CD8-positive, alpha-beta memory T cell (primary cell): ENCODE measurements at regions not wholly inside any gene's neighbourhood (a gene's known extent, or its start where the extent isn't known, plus 50 kb on each side); places are given as distances from the start of the nearest gene placed in this dataset.
"Not testable (repeated sequence)": the region's sequence is repeated elsewhere in the genome, so short reads cannot be mapped to it uniquely, and the experiment has no call there.

Experiments used
- CTCF ChIA-PET: fragments of 350-600 bp; sonication (Branson Sonifier 250); formaldehyde crosslinking; loops from one replicate; lab custom pipeline; 2021; ENCODE audit warnings: antibody characterized with exemption; lab: Charles Lee
- POLR2A ChIA-PET: fragments of 350-600 bp; sonication (Branson Sonifier 250); formaldehyde crosslinking; loops from one replicate; lab custom pipeline; 2021; ENCODE audit warnings: antibody characterized with exemption; lab: Charles Lee
- DNase-seq, 5 donors: peaks; one replicate each; pipeline versions ENCODE4 v3.0.0 to v3.0.0-alpha.2; 2020 to 2022; ENCODE audit warnings: mixed read lengths in 1 of 5
- H3K27ac ChIP-seq: one replicate; pipeline ENCODE4 v1.7.0; 2013; ENCODE audit warnings: low read depth, mild to moderate bottlenecking, low read length, moderate library complexity
- H3K27me3 ChIP-seq: 2 replicates; pipeline ENCODE4 v1.7.0; 2013; ENCODE audit warnings: low read length, mild to moderate bottlenecking; ENCODE audit not compliant: insufficient read depth, poor library complexity, severe bottlenecking
- H3K36me3 ChIP-seq: 2 replicates; pipeline ENCODE4 v1.7.0; 2013; ENCODE audit warnings: mild to moderate bottlenecking, low read length, moderate library complexity; ENCODE audit not compliant: insufficient read depth
- H3K4me1 ChIP-seq: 2 replicates; pipeline ENCODE4 v1.7.0; 2013; ENCODE audit warnings: mild to moderate bottlenecking, low read length, moderate library complexity; ENCODE audit not compliant: insufficient read depth
- H3K4me3 ChIP-seq: 2 replicates; pipeline ENCODE4 v1.7.0; 2013; ENCODE audit warnings: mild to moderate bottlenecking, low read length
- H3K9me3 ChIP-seq: 2 replicates; pipeline ENCODE4 v1.7.0; 2013; ENCODE audit warnings: mild to moderate bottlenecking, low read length
- H3K27ac Mint-ChIP-seq, 8 donors: one replicate each; pipeline ENCODE4 v1.8.0; 2020 to 2021; ENCODE audit warnings: mixed read lengths in 8 of 8, mild to moderate bottlenecking in 6 of 8, inconsistent platforms in 3 of 8, moderate library complexity in 3 of 8
- H3K27me3 Mint-ChIP-seq, 2 donors: one replicate each; pipeline ENCODE4 v1.8.0; 2020 to 2021; ENCODE audit warnings: mixed read lengths in 2 of 2, mild to moderate bottlenecking in 1 of 2, moderate library complexity in 1 of 2
- H3K36me3 Mint-ChIP-seq, 3 donors: one replicate each; pipeline ENCODE4 v1.8.0; 2020 to 2021; ENCODE audit warnings: mixed read lengths in 3 of 3, inconsistent platforms in 1 of 3, mild to moderate bottlenecking in 1 of 3
- H3K4me1 Mint-ChIP-seq, 3 donors: one replicate each; pipeline ENCODE4 v1.8.0; 2020 to 2021; ENCODE audit warnings: mixed read lengths in 3 of 3, inconsistent platforms in 1 of 3, mild to moderate bottlenecking in 1 of 3
- H3K4me3 Mint-ChIP-seq, 7 donors: one replicate each; pipeline ENCODE4 v1.8.0; 2020 to 2021; ENCODE audit warnings: mixed read lengths in 7 of 7, mild to moderate bottlenecking in 6 of 7, moderate library complexity in 4 of 7, inconsistent platforms in 2 of 7
- H3K9me3 Mint-ChIP-seq, 5 donors: one replicate each; pipeline ENCODE4 v1.8.0; 2020 to 2022; ENCODE audit warnings: mixed read lengths in 5 of 5, mild to moderate bottlenecking in 3 of 5, moderate library complexity in 2 of 5, inconsistent platforms in 1 of 5

DNA sequence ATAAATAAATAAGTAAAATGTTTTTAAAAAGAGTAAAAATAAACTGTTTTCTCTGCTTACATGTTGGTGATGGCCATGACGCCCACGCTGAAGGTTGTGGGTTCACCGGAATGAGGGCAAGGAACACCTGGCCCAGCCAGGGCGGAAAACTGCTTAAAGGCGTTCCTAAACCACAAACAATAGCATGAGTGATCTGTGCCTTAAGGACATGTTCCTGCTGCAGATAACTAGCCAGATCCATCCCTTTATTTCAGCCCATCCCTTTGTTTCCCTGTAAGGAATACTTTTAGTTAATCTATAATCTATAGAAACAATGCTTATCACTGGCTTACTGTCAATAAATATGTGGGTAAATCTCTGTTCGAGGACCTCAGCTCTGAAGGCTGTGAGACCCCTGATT lies 63.3 kb upstream of the CEP78 start:
- peak overlapping the region in 1 of 8 donors; percentile 9 for H3K27ac Mint-ChIP-seq
- DNase-seq, H3K27me3 ChIP-seq, H3K4me1 ChIP-seq, H3K9me3 ChIP-seq, H3K27me3 Mint-ChIP-seq, H3K4me1 Mint-ChIP-seq, CTCF ChIA-PET, H3K4me3 Mint-ChIP-seq, POLR2A ChIA-PET, H3K27ac ChIP-seq, H3K36me3 ChIP-seq, H3K4me3 ChIP-seq: not testable (repeated sequence)
- H3K36me3 Mint-ChIP-seq: peaks cover 0 to 18% (median 0%) of the 10 kb centered on the region in 3 donors
- peaks cover 0 to 13% (median 2%) of the 10 kb centered on the region in 5 donors for H3K9me3 Mint-ChIP-seq

DNA sequence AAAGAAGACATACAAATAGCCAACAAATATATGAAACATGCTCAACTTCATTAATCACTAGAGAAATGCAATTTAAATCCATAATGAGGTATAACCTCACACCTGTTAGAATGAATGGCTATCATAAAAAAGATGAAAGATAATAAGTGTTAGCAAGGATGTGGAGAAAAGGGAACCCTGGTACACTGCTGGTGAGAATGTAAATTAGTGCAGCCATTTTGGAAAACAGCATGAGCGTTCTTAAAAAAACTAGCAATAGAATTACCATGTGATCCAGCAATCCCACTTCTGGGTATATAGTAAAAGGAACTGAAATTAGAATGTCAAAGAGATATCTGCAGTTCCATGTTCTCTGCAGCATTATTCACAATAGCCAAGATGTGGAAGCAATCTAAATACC lies 64.2 kb upstream of the CEP78 start:
- DNase-seq: no peak
- Histone ChIP-seq H3K9me3 (no peaks in the 10 kb centered on the region), H3K4me3 (no peak overlapping the region), H3K4me1 (no peaks in the 10 kb centered on the region), H3K36me3 (no peaks in the 10 kb centered on the region), H3K27ac (no peak overlapping the region), H3K27me3 (no peaks in the 10 kb centered on the region)
- Mint-ChIP-seq H3K27me3 (no peaks in the 10 kb centered on the region), H3K36me3 (peaks cover 0 to 18% (median 0%) of the 10 kb centered on the region in 3 donors), H3K9me3 (peaks cover 0 to 13% (median 2%) of the 10 kb centered on the region in 5 donors), H3K27ac (no peak overlapping the region), H3K4me1 (no peaks in the 10 kb centered on the region), H3K4me3 (no peak overlapping the region)
- ChIA-PET CTCF (no interaction called here), POLR2A (no interaction called here)

GRCh38 chr9:78169125-78169524 lies 66.8 kb upstream of the CEP78 start:
- Mint-ChIP-seq H3K27ac (no peak overlapping the region), H3K9me3 (peaks cover 3 to 15% (median 5%) of the 10 kb centered on the region in 5 donors), H3K36me3 (peaks cover 0 to 26% (median 2%) of the 10 kb centered on the region in 3 donors), H3K27me3 (no peaks in the 10 kb centered on the region), H3K4me3 (no peak overlapping the region), H3K4me1 (no peaks in the 10 kb centered on the region)
- Histone ChIP-seq H3K4me1 (no peaks in the 10 kb centered on the region), H3K27me3 (no peaks in the 10 kb centered on the region), H3K36me3 (no peaks in the 10 kb centered on the region), H3K9me3 (no peaks in the 10 kb centered on the region), H3K27ac (no peak overlapping the region), H3K4me3 (no peak overlapping the region)
- no peak for DNase-seq
- CTCF ChIA-PET: no interaction called here
- POLR2A ChIA-PET: no interaction called here

DNA sequence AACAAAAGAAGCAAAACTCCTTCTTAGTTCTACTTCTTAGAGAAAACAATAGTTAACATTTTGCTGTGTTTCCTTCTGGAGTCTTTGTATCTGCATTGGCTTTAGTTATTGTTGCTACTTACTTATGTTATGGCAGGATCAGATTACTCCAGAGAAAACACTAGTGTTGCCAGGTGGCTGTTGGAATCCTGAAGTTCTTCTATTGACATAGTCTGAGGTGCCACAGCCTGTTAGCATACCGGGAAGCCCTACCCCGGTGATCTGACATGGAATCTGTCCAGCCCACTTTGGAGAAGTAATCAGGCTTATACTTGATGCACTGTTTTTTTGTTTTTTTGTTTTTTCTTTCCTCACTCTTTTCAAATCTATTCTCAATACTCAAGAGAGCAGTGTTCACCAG lies 68.5 kb upstream of the CEP78 start:
- DNase-seq: no peak
- H3K27ac ChIP-seq: no peak overlapping the region
- H3K36me3 ChIP-seq: no peaks in the 10 kb centered on the region
- no peaks in the 10 kb centered on the region for H3K27me3 Mint-ChIP-seq
- peaks cover 0 to 27% (median 2%) of the 10 kb centered on the region in 3 donors for H3K36me3 Mint-ChIP-seq
- H3K4me1 Mint-ChIP-seq: no peaks in the 10 kb centered on the region
- POLR2A ChIA-PET: no interaction called here
- H3K9me3 ChIP-seq: peaks cover 4% of the 10 kb centered on the region
- CTCF ChIA-PET: interaction anchor here (1.0 kb wide), 1 partner anchor 49 kb away, joined by 3 read pairs; no protein-coding TSS in a partner anchor
- no peak overlapping the region for H3K4me3 Mint-ChIP-seq
- no peak overlapping the region for H3K4me3 ChIP-seq
- H3K27ac Mint-ChIP-seq: no peak overlapping the region
- H3K9me3 Mint-ChIP-seq: peaks cover 8 to 15% (median 13%) of the 10 kb centered on the region in 5 donors
- H3K4me1 ChIP-seq: no peaks in the 10 kb centered on the region
- H3K27me3 ChIP-seq: no peaks in the 10 kb centered on the region

GRCh38 chr9:78163834-78164233 lies 72.0 kb upstream of the CEP78 start:
- POLR2A ChIA-PET: no interaction called here
- Mint-ChIP-seq H3K4me1 (no peaks in the 10 kb centered on the region), H3K36me3 (peaks cover 0 to 28% (median 2%) of the 10 kb centered on the region in 3 donors), H3K27ac (no peak overlapping the region), H3K27me3 (peaks cover 0 to 4% of the 10 kb centered on the region in 2 donors), H3K9me3 (peaks cover 8 to 15% (median 13%) of the 10 kb centered on the region in 5 donors), H3K4me3 (no peak overlapping the region)
- CTCF ChIA-PET: no interaction called here
- no peak for DNase-seq
- Histone ChIP-seq H3K36me3 (no peaks in the 10 kb centered on the region), H3K4me3 (no peak overlapping the region), H3K27ac (no peak overlapping the region), H3K27me3 (no peaks in the 10 kb centered on the region), H3K9me3 (peaks cover 4% of the 10 kb centered on the region), H3K4me1 (no peaks in the 10 kb centered on the region)

GRCh38 chr9:78158286-78158685 lies 77.6 kb upstream of the CEP78 start:
- peaks cover 2 to 14% of the 10 kb centered on the region in 2 donors for H3K27me3 Mint-ChIP-seq
- no peaks in the 10 kb centered on the region for H3K36me3 ChIP-seq
- no peaks in the 10 kb centered on the region for H3K27me3 ChIP-seq
- no peak overlapping the region for H3K27ac ChIP-seq
- no peak overlapping the region for H3K4me3 Mint-ChIP-seq
- CTCF ChIA-PET: no interaction called here
- H3K9me3 Mint-ChIP-seq: peaks cover 4 to 9% (median 4%) of the 10 kb centered on the region in 5 donors
- peaks cover 0 to 16% (median 0%) of the 10 kb centered on the region in 3 donors for H3K36me3 Mint-ChIP-seq
- no peaks in the 10 kb centered on the region for H3K4me1 ChIP-seq
- H3K4me1 Mint-ChIP-seq: no peaks in the 10 kb centered on the region
- no peak overlapping the region for H3K4me3 ChIP-seq
- no peaks in the 10 kb centered on the region for H3K9me3 ChIP-seq
- POLR2A ChIA-PET: no interaction called here
- H3K27ac Mint-ChIP-seq: no peak overlapping the region
- DNase-seq: no peak

GRCh38 chr9:78150983-78151356 lies 84.9 kb upstream of the CEP78 start:
- CTCF ChIA-PET: no interaction called here
- H3K27ac ChIP-seq: no peak overlapping the region
- H3K27me3 Mint-ChIP-seq: peaks cover 2 to 10% of the 10 kb centered on the region in 2 donors
- no peak overlapping the region for H3K27ac Mint-ChIP-seq
- peaks cover 0 to 2% (median 0%) of the 10 kb centered on the region in 5 donors for H3K9me3 Mint-ChIP-seq
- no peaks in the 10 kb centered on the region for H3K36me3 ChIP-seq
- H3K27me3 ChIP-seq: no peaks in the 10 kb centered on the region
- no peak overlapping the region for H3K4me3 ChIP-seq
- H3K4me1 Mint-ChIP-seq: peaks cover 0 to 4% (median 0%) of the 10 kb centered on the region in 3 donors
- DNase-seq: no peak
- H3K4me1 ChIP-seq: no peaks in the 10 kb centered on the region
- H3K9me3 ChIP-seq: no peaks in the 10 kb centered on the region
- POLR2A ChIA-PET: no interaction called here
- H3K4me3 Mint-ChIP-seq: no peak overlapping the region
- H3K36me3 Mint-ChIP-seq: peaks cover 0 to 16% (median 0%) of the 10 kb centered on the region in 3 donors

DNA sequence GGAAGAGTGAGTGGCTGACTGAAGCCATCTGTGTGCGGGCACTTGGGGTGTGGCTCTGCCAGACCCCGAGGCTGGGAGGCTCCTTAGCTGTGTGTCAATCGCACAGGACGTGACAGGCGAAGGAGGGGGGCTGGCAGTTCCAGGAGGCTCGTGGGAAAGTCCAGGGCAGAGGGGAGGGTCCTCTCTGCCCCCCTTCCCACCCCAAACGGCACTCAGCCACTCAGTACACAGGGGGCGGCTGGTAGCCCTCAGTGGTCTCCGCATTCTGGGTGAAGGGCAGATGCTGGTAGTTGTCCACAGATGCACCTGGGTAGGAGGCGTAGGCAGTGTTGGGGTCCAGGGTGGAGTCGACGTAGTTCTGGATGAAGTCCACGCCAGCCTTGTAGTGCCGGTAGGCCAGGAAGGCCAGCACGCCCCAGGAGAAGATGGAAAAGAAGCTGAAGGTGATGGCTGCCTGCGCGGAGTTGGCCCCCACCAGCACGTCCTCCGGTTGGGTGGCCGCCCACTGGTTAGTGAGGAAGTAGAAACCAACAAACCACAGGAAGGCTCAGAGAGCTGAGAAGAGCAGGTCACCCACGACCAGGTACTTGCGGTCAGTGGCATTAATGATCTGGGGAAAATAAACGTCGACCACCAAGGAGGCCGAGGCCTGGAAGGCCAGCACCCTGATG lies 85.4 kb upstream of the CEP78 start:
- Histone ChIP-seq H3K27me3 (no peaks in the 10 kb centered on the region), H3K36me3 (no peaks in the 10 kb centered on the region), H3K9me3 (no peaks in the 10 kb centered on the region), H3K4me3 (no peak overlapping the region), H3K27ac (no peak overlapping the region), H3K4me1 (no peaks in the 10 kb centered on the region)
- Mint-ChIP-seq H3K36me3 (peaks cover 0 to 15% (median 0%) of the 10 kb centered on the region in 3 donors), H3K4me3 (no peak overlapping the region), H3K27ac (no peak overlapping the region), H3K27me3 (peaks cover 2 to 9% of the 10 kb centered on the region in 2 donors), H3K4me1 (peaks cover 0 to 4% (median 0%) of the 10 kb centered on the region in 3 donors), H3K9me3 (peaks cover 0 to 2% (median 0%) of the 10 kb centered on the region in 5 donors)
- CTCF ChIA-PET: no interaction called here
- POLR2A ChIA-PET: no interaction called here
- no peak for DNase-seq
